ENCODE measurements at regions not wholly inside any gene's neighbourhood (a gene's known extent, or its start where the extent isn't known, plus 50 kb on each side); places are given as distances from the start of the nearest gene placed in this dataset.

- peak overlapping the region; percentile 34 for H3K27ac ChIP-seq (ENCODE audit: insufficient read depth, low read depth, low read length)
- TF ChIP-seq GATA2 (IDR thresholded peaks at IDR 0.05; ENCODE audit: insufficient read depth, insufficient read length, low read depth, low read length) (no peak), JUN (IDR thresholded peaks at IDR 0.05; ENCODE audit: borderline replicate concordance, insufficient read depth, insufficient read length, low read depth) (peak; percentile 37), POLR2AphosphoS5 (IDR thresholded peaks at IDR 0.05; ENCODE audit: insufficient read depth, low read depth, low read length) (no peak), POLR2A (IDR thresholded peaks at IDR 0.05; ENCODE audit: low read depth, low read length) (no peak), EZH2 (IDR thresholded peaks at IDR 0.05; ENCODE audit: borderline replicate concordance, low read depth, low read length, severe bottlenecking) (no peak), MYC (IDR thresholded peaks at IDR 0.05; ENCODE audit: low read depth, low read length) (no peak), FOS (IDR thresholded peaks at IDR 0.05; ENCODE audit: borderline replicate concordance, insufficient read depth, low read length) (peak; percentile 89), MAX (IDR thresholded peaks at IDR 0.05; ENCODE audit: insufficient read depth, insufficient read length) (no peak)
- TF ChIP-seq, protein P1, sequence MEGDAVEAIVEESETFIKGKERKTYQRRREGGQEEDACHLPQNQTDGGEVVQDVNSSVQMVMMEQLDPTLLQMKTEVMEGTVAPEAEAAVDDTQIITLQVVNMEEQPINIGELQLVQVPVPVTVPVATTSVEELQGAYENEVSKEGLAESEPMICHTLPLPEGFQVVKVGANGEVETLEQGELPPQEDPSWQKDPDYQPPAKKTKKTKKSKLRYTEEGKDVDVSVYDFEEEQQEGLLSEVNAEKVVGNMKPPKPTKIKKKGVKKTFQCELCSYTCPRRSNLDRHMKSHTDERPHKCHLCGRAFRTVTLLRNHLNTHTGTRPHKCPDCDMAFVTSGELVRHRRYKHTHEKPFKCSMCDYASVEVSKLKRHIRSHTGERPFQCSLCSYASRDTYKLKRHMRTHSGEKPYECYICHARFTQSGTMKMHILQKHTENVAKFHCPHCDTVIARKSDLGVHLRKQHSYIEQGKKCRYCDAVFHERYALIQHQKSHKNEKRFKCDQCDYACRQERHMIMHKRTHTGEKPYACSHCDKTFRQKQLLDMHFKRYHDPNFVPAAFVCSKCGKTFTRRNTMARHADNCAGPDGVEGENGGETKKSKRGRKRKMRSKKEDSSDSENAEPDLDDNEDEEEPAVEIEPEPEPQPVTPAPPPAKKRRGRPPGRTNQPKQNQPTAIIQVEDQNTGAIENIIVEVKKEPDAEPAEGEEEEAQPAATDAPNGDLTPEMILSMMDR (IDR thresholded peaks at IDR 0.05; ENCODE audit: extremely low read depth in 1 of 2, insufficient read depth in 1 of 2, low read depth in 1 of 2, low read length in 2 of 2): no peak
- FAIRE-seq (no peak), DNase-seq (ENCODE audit: low read depth, low spot score) (peak; percentile 58)
- no peaks in the 10 kb centered on the region for H3K9me1 ChIP-seq (replicated peaks; ENCODE audit: control insufficient read depth, extremely low read depth, insufficient read depth, low read length)
- no TSS peak for BruUV-seq (replicated peaks)
- POLR2A ChIA-PET: no interaction called here
- no peaks in the 10 kb centered on the region for H4K20me1 ChIP-seq (replicated peaks; ENCODE audit: control insufficient read depth, extremely low read depth, insufficient read depth, low read length)
- H3K36me3 ChIP-seq (ENCODE audit: control insufficient read depth in 2 of 2, extremely low read depth in 1 of 2, insufficient read depth in 2 of 2, low read length in 2 of 2): no peaks in the 10 kb centered on the region
- H3K9ac ChIP-seq (replicated peaks; ENCODE audit: extremely low read depth, insufficient read depth, low read length): no peak overlapping the region
- CTCF ChIA-PET: interaction anchor here (0.7 to 1.3 kb wide), 2 partner anchors 9 to 16 kb away, joined by 3 to 4 read pairs; no protein-coding TSS in a partner anchor
- no peaks in the 10 kb centered on the region for H3K79me2 ChIP-seq (ENCODE audit: control insufficient read depth, insufficient read depth, low read length)
- H3K9me3 ChIP-seq (replicated peaks; ENCODE audit: control insufficient read depth, insufficient read depth, low read length): no peaks in the 10 kb centered on the region
- H2AFZ ChIP-seq (ENCODE audit: low read depth, low read length): no peak overlapping the region
- H3K4me1 ChIP-seq (ENCODE audit: control insufficient read depth, extremely low read depth, insufficient read depth, low read length): peaks cover 31% of the 10 kb centered on the region
- H3K27me3 ChIP-seq (ENCODE audit: control insufficient read depth in 2 of 2, insufficient read depth in 2 of 2, low read length in 2 of 2): no peaks in the 10 kb centered on the region
- peak overlapping the region; percentile 74 for H3K4me2 ChIP-seq (ENCODE audit: insufficient read depth, low read length)
- dilution Hi-C loops (cut with MboI; ENCODE audit: extremely low pct_ligation_motif_present, low sequenced_read_pairs): no loop called here
- intact Hi-C loops (cut with micrococcal nuclease): no loop called here
- no peak overlapping the region for H3K4me3 ChIP-seq (replicated peaks in 1 of 3; ENCODE audit: insufficient read depth in 1 of 3, low read depth in 1 of 3, low read length in 3 of 3)
Observed at GRCh38 chr4:107131295-107131694, 95.2 kb upstream of the DKK2 start.
